HTR-8/SVneo (cell line): ENCODE measurements at regions not wholly inside any gene's neighbourhood (a gene's known extent, or its start where the extent isn't known, plus 50 kb on each side); places are given as distances from the start of the nearest gene placed in this dataset.

ENCODE experiments used
- DNase-seq: peaks from one replicate; pipeline ENCODE4 v3.0.0; 2011; ENCODE audit warnings: low spot score, mixed read lengths; ENCODE audit not compliant: insufficient read length
- FAIRE-seq: peaks from 2 replicates; lab custom pipeline; 2011; peaks lifted over from hg19 to GRCh38; lab: Jason Lieb, UNC

DNA sequence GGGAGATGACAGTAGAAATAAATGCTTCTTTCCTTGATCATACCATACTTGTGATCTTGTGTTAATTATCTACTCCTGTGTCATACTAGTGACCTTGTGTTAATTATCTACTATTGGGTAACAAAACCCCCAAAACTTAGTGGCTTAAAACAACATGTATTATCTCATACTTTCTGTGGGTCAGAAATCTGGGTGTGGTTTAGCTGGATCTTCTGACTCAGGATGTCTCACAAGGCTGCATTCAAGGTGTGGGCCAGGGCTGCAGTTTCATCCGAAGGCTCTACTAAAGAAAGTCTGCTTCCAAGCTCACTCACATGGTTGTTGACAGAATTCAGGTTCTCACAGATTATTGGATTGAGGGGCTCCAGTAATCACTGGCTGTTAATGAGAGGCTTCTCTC is 70.3 kb upstream of the NDP start:
- DNase-seq (no peak), FAIRE-seq (no peak)

DNA sequence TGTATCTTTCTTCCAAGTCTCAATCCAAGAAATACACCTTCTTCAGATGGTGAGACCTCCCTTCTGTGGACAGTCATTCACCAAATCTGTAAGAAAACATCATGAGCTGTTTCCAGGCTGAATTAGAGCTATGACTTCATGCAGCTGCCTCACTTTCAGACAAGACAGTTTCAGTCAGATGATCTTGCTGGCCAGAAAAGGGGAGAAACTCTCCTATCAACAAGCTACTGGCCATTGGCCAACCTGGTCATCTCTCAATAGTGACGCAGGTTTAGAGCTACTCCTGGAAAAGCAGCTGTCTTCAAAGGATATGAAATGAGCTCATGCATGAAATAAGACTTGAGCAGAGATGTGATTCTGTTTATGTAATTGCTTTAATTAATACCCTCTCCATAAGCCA is 69.6 kb upstream of the NDP start:
- DNase-seq: no peak
- FAIRE-seq: no peak

- DNase-seq (no peak), FAIRE-seq (no peak)
These were observed 68.9 kb upstream of the NDP start for GRCh38 chrX:44042116-44042515.

DNA sequence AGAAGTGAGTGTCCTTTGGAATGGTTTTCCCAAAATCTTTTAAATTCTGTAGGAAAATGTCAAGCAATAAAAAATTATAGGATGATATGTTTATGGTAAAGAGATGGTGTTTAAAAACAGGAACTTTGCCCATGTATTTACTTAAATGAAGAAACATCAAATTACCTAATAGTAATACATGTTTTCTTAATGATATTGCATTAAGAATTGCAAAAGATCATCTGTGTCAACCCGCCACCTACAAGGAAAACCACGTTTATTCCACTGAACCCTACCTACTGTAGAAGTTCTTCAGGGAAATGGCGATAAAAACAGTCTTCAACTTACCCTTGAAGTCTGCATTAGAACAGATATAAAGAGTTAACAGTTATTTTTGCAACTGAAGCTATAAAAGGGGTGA is 67.2 kb upstream of the NDP start:
- DNase-seq: no peak
- no peak for FAIRE-seq

DNA sequence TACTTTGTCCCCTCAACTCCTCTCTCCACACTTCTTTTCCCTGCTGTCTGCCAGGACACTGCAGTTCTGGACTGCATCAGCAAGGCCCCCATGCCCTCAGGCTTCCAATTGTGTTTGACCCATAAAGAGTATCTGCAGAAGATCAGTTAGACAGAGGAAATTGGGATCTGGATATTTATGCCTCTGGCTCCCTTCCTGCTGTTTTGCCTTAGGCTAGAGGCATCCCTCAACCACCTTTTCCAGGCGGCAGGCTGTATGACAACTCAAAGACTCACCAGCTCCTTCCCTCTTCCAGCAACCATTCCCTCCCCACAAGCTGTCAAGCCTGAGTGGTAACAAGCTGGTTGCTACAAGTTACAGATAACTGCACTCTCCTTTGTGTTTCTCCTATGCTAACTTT is 66.4 kb upstream of the NDP start:
- no peak for FAIRE-seq
- no peak for DNase-seq

DNA sequence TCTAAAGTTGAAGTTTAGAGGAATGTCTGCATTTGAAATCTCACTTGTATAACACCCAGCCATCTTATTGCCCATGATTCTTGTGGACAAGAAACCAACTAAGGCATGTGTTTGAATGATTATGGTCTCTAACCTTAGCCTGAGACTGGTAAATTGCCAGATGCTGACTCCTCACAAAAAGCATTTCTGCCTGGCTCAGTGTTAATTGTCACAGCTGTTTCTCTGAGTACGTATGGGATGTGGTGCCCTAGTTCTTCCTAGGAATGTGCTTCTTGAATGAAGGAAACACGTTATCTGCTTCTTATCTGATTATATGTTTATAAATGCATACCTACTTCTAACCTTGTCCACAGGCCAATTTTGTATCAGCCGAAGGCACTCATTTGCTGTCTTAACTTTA is 63.1 kb upstream of the NDP start:
- peak; percentile 10 for DNase-seq
- no peak for FAIRE-seq

DNA sequence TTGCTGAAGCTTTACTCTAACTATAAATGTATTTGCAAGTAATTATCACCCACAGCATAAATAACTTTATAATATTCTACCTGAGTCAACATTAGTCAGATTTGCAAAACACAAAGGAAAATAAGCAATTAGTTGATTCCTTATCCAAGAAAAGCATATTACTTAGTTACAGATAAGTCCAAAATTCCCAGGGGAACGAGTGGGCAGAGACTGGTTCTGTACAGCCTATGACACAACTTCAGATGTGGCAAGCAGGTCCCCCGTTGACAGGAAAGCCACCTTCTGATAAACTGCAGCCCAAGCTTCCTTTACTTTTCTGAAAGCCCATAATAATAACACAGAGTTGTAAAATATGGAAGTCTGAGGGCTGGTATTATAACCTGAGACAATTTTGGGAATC is 62.4 kb upstream of the NDP start:
- DNase-seq (no peak), FAIRE-seq (no peak)

- no peak for FAIRE-seq
- no peak for DNase-seq
These were observed 59.3 kb upstream of the NDP start for GRCh38 chrX:44032479-44032878.

GRCh38 chrX:44025555-44025954 is 52.4 kb upstream of the NDP start:
- DNase-seq: no peak

More at GRCh38 chrX:44025555-44025954, 52.4 kb upstream of the NDP start:
- no peak for FAIRE-seq
